Suprapubic skin (tissue), 4 donors: ENCODE measurements at regions not wholly inside any gene's neighbourhood (a gene's known extent, or its start where the extent isn't known, plus 50 kb on each side); places are given as distances from the start of the nearest gene placed in this dataset.

Experiments used
- DNase-seq, 2 donors: peaks; one replicate each; pipeline ENCODE4 v3.0.0-alpha.2; 2019; ENCODE audit warnings: low spot score in 2 of 2
- H3K27ac ChIP-seq: fragments of 200-600 bp; sonication (generic); one replicate; pipeline ENCODE4 v1.5.1; 2019
- H3K27me3 ChIP-seq: fragments of 200-600 bp; sonication (generic); one replicate; pipeline ENCODE4 v1.5.1; 2019
- H3K36me3 ChIP-seq: fragments of 200-600 bp; sonication (generic); one replicate; pipeline ENCODE4 v1.5.1; 2019
- H3K4me1 ChIP-seq: fragments of 200-600 bp; sonication (generic); one replicate; pipeline ENCODE4 v1.5.1; 2019
- H3K4me3 ChIP-seq: fragments of 200-600 bp; sonication (generic); one replicate; pipeline ENCODE4 v1.5.1; 2019; ENCODE audit warnings: mild to moderate bottlenecking
- H3K9me3 ChIP-seq: fragments of 200-600 bp; sonication (generic); one replicate; pipeline ENCODE4 v1.5.1; 2019
- CTCF ChIP-seq, 2 donors: fragments of 200-600 bp in 1 of 2; fragments of 450-650 bp in 1 of 2; sonication (generic) in 1 of 2; IDR thresholded peaks; one replicate each; pipeline ENCODE4 v1.5.1; 2016 to 2019; ENCODE audit warnings: antibody characterized with exemption in 2 of 2, mild to moderate bottlenecking in 1 of 2, moderate library complexity in 1 of 2
- EP300 ChIP-seq: sonication (generic); formaldehyde crosslinking; IDR thresholded peaks from one replicate; pipeline ENCODE4 v1.6.1; 2017; ENCODE audit warnings: antibody characterized with exemption
- POLR2A ChIP-seq, 2 donors: fragments of 450-650 bp; IDR thresholded peaks; one replicate each; pipeline ENCODE4 v1.6.1; 2017; ENCODE audit warnings: antibody characterized with exemption in 2 of 2, mild to moderate bottlenecking in 2 of 2, moderate library complexity in 2 of 2
- POLR2AphosphoS5 ChIP-seq, 3 donors: sonication (generic); formaldehyde crosslinking; IDR thresholded peaks; one replicate each; pipeline ENCODE4 v1.6.1; 2017; ENCODE audit warnings: antibody characterized with exemption in 3 of 3
- WGBS: methylation state at CpG from one replicate; pipeline ENCODE4 v1.1.5; 2018; 5-methylcytosine and 5-hydroxymethylcytosine counted together

DNA sequence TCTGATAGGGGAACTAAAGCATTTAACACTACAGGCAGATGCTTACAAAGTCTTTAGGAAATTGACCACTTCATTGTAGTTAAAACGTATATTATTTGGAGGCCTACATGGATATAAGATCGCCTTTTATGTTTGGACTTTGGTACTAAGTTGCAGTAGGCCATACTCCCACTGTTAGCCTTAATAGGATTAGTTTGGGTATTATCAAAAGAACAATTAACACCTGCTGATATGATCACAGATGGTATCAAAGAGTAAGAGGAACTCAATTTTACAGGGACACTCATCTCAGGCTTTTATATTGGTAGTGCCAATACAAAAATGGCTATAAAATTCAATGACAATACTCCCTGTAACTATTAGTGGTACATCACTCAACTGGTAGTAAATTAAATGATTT lies 1183.0 kb downstream of the MAT2B start:
- Histone ChIP-seq H3K9me3 (no peaks in the 10 kb centered on the region), H3K36me3 (no peaks in the 10 kb centered on the region), H3K4me1 (no peaks in the 10 kb centered on the region), H3K27me3 (no peaks in the 10 kb centered on the region), H3K27ac (no peak overlapping the region), H3K4me3 (no peak overlapping the region)
- no peak for DNase-seq
- TF ChIP-seq CTCF (IDR thresholded peaks at IDR 0.05) = no peak
- TF ChIP-seq POLR2A (IDR thresholded peaks at IDR 0.05) = no peak
- no peak for TF ChIP-seq POLR2AphosphoS5 (IDR thresholded peaks at IDR 0.05)
- TF ChIP-seq EP300 = no peak
- WGBS = 95% methylated on average over 2 of the region's 2 CpGs

DNA sequence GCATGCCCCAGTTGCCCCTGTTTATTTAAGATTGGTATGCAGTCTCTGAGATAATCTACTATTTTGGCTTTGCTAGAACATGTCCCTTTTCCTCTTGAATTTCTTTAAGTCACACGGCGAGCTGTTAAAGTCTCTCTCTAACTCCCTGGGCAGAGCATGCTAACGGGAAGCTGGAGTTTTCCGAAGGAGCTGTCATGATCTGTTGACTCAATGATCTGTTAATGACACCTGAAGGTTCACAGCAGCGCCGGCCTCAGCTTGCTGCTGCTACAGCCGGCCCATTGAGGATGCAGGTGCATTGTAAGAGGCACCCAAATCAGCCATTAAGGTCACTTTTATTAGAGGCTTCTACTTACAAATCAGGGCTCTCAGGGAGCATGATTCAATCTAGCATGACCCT lies 1203.4 kb downstream of the MAT2B start:
- Histone ChIP-seq H3K4me1 (no peaks in the 10 kb centered on the region), H3K27me3 (no peaks in the 10 kb centered on the region), H3K27ac (no peak overlapping the region), H3K9me3 (peaks cover 3% of the 10 kb centered on the region), H3K36me3 (no peaks in the 10 kb centered on the region), H3K4me3 (no peak overlapping the region)
- TF ChIP-seq POLR2AphosphoS5 (IDR thresholded peaks at IDR 0.05) = no peak
- TF ChIP-seq EP300 = no peak
- TF ChIP-seq POLR2A (IDR thresholded peaks at IDR 0.05) = no peak
- no peak for TF ChIP-seq CTCF (IDR thresholded peaks at IDR 0.05)
- 49% methylated on average over 7 of the region's 7 CpGs for WGBS
- DNase-seq = no peak

- TF ChIP-seq CTCF (IDR thresholded peaks at IDR 0.05) (no peak), EP300 (no peak), POLR2A (IDR thresholded peaks at IDR 0.05) (no peak), POLR2AphosphoS5 (IDR thresholded peaks at IDR 0.05) (no peak)
- H3K27ac ChIP-seq = no peak overlapping the region
- no peaks in the 10 kb centered on the region for H3K4me1 ChIP-seq
Observed at GRCh38 chr5:164713682-164714081, 1208.3 kb downstream of the MAT2B start.

GRCh38 chr5:164721116-164721515 lies 1215.7 kb downstream of the MAT2B start:
- Histone ChIP-seq H3K36me3 (no peaks in the 10 kb centered on the region), H3K4me1 (no peaks in the 10 kb centered on the region), H3K4me3 (no peak overlapping the region), H3K9me3 (no peaks in the 10 kb centered on the region), H3K27ac (no peak overlapping the region), H3K27me3 (no peaks in the 10 kb centered on the region)
- TF ChIP-seq POLR2A (IDR thresholded peaks at IDR 0.05) = no peak
- TF ChIP-seq POLR2AphosphoS5 (IDR thresholded peaks at IDR 0.05) = no peak
- TF ChIP-seq EP300 = no peak
- TF ChIP-seq CTCF (IDR thresholded peaks at IDR 0.05) = no peak
- DNase-seq = no peak

More at GRCh38 chr5:164713682-164714081, 1208.3 kb downstream of the MAT2B start:
- WGBS = 83% methylated on average over 2 of the region's 2 CpGs
- Histone ChIP-seq H3K4me3 (no peak overlapping the region), H3K9me3 (peaks cover 3% of the 10 kb centered on the region), H3K36me3 (no peaks in the 10 kb centered on the region), H3K27me3 (no peaks in the 10 kb centered on the region)
- DNase-seq = no peak

DNA sequence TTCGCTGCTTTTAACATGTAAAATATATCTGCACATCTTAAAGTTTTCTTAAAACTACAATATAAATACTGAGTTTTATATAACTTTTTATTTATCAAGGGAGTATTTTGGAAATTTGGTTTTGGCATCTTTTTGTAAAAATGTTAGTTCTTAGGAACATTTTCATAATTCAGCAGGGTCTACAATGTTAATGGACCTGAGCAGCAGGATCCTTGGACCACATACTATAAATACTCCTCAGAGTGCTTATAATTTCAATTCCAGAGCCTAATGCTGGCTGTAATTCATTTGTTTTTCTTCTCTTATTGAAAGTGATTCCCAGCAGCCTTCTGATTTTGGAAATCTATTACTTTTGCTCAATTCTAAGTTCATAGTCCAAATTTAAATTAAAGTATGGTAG lies 1216.2 kb downstream of the MAT2B start:
- H3K27me3 ChIP-seq = no peaks in the 10 kb centered on the region
- 88% methylated on average over 1 of the region's 1 CpG for WGBS
- DNase-seq = no peak
- no peak overlapping the region for H3K27ac ChIP-seq
- no peaks in the 10 kb centered on the region for H3K36me3 ChIP-seq
- H3K4me1 ChIP-seq = no peaks in the 10 kb centered on the region
- H3K4me3 ChIP-seq = no peak overlapping the region
- TF ChIP-seq POLR2A (IDR thresholded peaks at IDR 0.05) = no peak
- TF ChIP-seq POLR2AphosphoS5 (IDR thresholded peaks at IDR 0.05) = no peak
- TF ChIP-seq EP300 = no peak
- TF ChIP-seq CTCF (IDR thresholded peaks at IDR 0.05) = no peak
- no peaks in the 10 kb centered on the region for H3K9me3 ChIP-seq
